ENCODE measurements at regions not wholly inside any gene's neighbourhood (a gene's known extent, or its start where the extent isn't known, plus 50 kb on each side); places are given as distances from the start of the nearest gene placed in this dataset.

- TF ChIP-seq CSRNP3 (CRISPR knock-in tag; IDR thresholded peaks at IDR 0.05) (no peak), SNAI2 (CRISPR knock-in tag; IDR thresholded peaks at IDR 0.05) (no peak)
These were observed 469.9 kb upstream of the TUSC1 start (continued) for GRCh38 chr9:26148128-26148527.

GRCh38 chr9:26145938-26146337 is 467.7 kb upstream of the TUSC1 start:
- TF ChIP-seq ZFP30 (CRISPR knock-in tag; IDR thresholded peaks at IDR 0.05) (no peak), CSRNP3 (CRISPR knock-in tag; IDR thresholded peaks at IDR 0.05) (no peak), ARNTL (CRISPR knock-in tag; IDR thresholded peaks at IDR 0.05; ENCODE audit: borderline replicate concordance, low read depth) (no peak), OSR1 (CRISPR knock-in tag; IDR thresholded peaks at IDR 0.05) (no peak), ESRRG (CRISPR knock-in tag; IDR thresholded peaks at IDR 0.05) (no peak), POU6F1 (CRISPR knock-in tag; IDR thresholded peaks at IDR 0.05; ENCODE audit: borderline replicate concordance, low read depth) (no peak), ZNF565 (CRISPR knock-in tag; conservative IDR thresholded peaks at IDR 0.05; ENCODE audit: low read depth) (no peak), ZNF8 (CRISPR knock-in tag; IDR thresholded peaks at IDR 0.05) (no peak), GLIS3 (CRISPR knock-in tag; IDR thresholded peaks at IDR 0.05) (no peak), ZFP3 (CRISPR knock-in tag; IDR thresholded peaks at IDR 0.05) (no peak)
- no peak for ATAC-seq

- no peak for ATAC-seq
- no peak for TF ChIP-seq ZNF565 (CRISPR knock-in tag; conservative IDR thresholded peaks at IDR 0.05; ENCODE audit: low read depth)
These were observed 464.4 kb upstream of the TUSC1 start for GRCh38 chr9:26142631-26143030.

- TF ChIP-seq CSDC2 (CRISPR knock-in tag; IDR thresholded peaks at IDR 0.05): no peak
- no peak for ATAC-seq
These were observed 464.0 kb upstream of the TUSC1 start for GRCh38 chr9:26142201-26142600.

- ATAC-seq: no peak
These were observed 455.3 kb upstream of the TUSC1 start for GRCh38 chr9:26133537-26133936.

GRCh38 chr9:26132746-26133312 is 454.6 kb upstream of the TUSC1 start:
- ATAC-seq: no peak
- TF ChIP-seq ESRRG (CRISPR knock-in tag; IDR thresholded peaks at IDR 0.05): no peak
- no peak for TF ChIP-seq ZNF565 (CRISPR knock-in tag; conservative IDR thresholded peaks at IDR 0.05; ENCODE audit: low read depth)
- TF ChIP-seq CSDC2 (CRISPR knock-in tag; IDR thresholded peaks at IDR 0.05): no peak
- no peak for TF ChIP-seq CREB5 (CRISPR knock-in tag; IDR thresholded peaks at IDR 0.05; ENCODE audit: low read depth)
- TF ChIP-seq TSHZ2 (CRISPR knock-in tag; IDR thresholded peaks at IDR 0.05): no peak

More at GRCh38 chr9:26133537-26133936, 455.3 kb upstream of the TUSC1 start:
- TF ChIP-seq CSDC2 (CRISPR knock-in tag; IDR thresholded peaks at IDR 0.05): no peak
- no peak for TF ChIP-seq TSHZ2 (CRISPR knock-in tag; IDR thresholded peaks at IDR 0.05)
- TF ChIP-seq ZC3H10 (CRISPR knock-in tag; IDR thresholded peaks at IDR 0.05): no peak

Data from SK-N-SH treated with all-trans-retinoic acid at 6 μM for 48 hours (cell line).